ENCODE measurements at regions not wholly inside any gene's neighbourhood (a gene's known extent, or its start where the extent isn't known, plus 50 kb on each side); places are given as distances from the start of the nearest gene placed in this dataset.

DNA sequence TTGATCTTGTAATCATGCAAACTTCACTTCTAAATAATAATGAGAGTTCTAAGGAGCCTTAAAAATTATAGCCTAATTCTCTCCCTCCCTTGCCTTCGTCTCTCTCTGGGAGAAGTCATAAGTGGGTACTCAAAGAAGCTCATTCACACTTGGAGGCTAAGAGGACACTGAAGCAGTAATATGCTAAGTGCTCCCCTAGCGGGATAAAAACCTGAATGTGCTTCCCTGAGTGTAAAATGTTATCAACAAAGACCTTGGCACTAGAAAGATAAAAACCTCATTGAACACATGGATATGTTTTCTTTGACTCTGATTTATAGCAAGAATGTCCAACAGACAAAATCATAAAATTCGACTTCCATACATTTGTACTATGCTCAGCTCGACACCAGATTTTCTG is 337.9 kb upstream of the NOVA1 start:
- TF ChIP-seq EZH2 (IDR thresholded peaks at IDR 0.05; ENCODE audit: borderline replicate concordance, insufficient read depth, low read depth, low read length, poor library complexity, severe bottlenecking), result no peak
- TF ChIP-seq, protein P1, sequence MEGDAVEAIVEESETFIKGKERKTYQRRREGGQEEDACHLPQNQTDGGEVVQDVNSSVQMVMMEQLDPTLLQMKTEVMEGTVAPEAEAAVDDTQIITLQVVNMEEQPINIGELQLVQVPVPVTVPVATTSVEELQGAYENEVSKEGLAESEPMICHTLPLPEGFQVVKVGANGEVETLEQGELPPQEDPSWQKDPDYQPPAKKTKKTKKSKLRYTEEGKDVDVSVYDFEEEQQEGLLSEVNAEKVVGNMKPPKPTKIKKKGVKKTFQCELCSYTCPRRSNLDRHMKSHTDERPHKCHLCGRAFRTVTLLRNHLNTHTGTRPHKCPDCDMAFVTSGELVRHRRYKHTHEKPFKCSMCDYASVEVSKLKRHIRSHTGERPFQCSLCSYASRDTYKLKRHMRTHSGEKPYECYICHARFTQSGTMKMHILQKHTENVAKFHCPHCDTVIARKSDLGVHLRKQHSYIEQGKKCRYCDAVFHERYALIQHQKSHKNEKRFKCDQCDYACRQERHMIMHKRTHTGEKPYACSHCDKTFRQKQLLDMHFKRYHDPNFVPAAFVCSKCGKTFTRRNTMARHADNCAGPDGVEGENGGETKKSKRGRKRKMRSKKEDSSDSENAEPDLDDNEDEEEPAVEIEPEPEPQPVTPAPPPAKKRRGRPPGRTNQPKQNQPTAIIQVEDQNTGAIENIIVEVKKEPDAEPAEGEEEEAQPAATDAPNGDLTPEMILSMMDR (IDR thresholded peaks at IDR 0.05), result no peak
